Left lung (tissue), 4 donors: ENCODE measurements at regions not wholly inside any gene's neighbourhood (a gene's known extent, or its start where the extent isn't known, plus 50 kb on each side); places are given as distances from the start of the nearest gene placed in this dataset.

Source experiments
- ATAC-seq: fragments of 200-7000 bp; cut with Tn5 transposase; one replicate; pipeline ENCODE4 v1.9.1; 2020; ENCODE audit warnings: moderate library complexity
- DNase-seq, 4 donors: peaks; one replicate each; pipeline ENCODE4 v3.0.0-alpha.2; 2013 to 2020
- H3K27ac ChIP-seq, 2 donors: fragments of 200-600 bp; sonication (generic) in 1 of 2; one replicate each; pipeline versions ENCODE4 v1.5.0 to v1.8.0; 2020 to 2021
- H3K27me3 ChIP-seq, 2 donors: fragments of 200-600 bp; sonication (generic) in 1 of 2; one replicate each; pipeline versions ENCODE4 v1.5.0 to v1.8.0; 2020 to 2021
- H3K36me3 ChIP-seq, 2 donors: fragments of 200-600 bp; sonication (generic) in 1 of 2; one replicate each; pipeline versions ENCODE4 v1.5.0 to v1.8.0; 2020 to 2021
- H3K4me1 ChIP-seq, 2 donors: fragments of 200-600 bp; one replicate each; pipeline ENCODE4 v1.8.0; 2021
- H3K4me3 ChIP-seq, 2 donors: fragments of 200-600 bp; sonication (generic) in 1 of 2; one replicate each; pipeline versions ENCODE4 v1.5.0 to v1.8.0; 2020 to 2021; ENCODE audit warnings: mild to moderate bottlenecking in 1 of 2
- H3K9me3 ChIP-seq, 2 donors: fragments of 200-600 bp; sonication (generic) in 1 of 2; one replicate each; pipeline versions ENCODE4 v1.5.0 to v1.8.0; 2020 to 2021
- intact Hi-C, 2 donors: fragments of 100-400 bp; cut with DNase I; formaldehyde crosslinking; loops; one replicate each; pipeline versions ENCODE4 v1.11.2 to v1.14.2; 2022
- TF ChIP-seq, protein P1 (sequence below), 2 donors: fragments of 200-600 bp; sonication (generic) in 1 of 2; IDR thresholded peaks; one replicate each; pipeline versions ENCODE4 v1.5.0 to v1.8.0; 2021; ENCODE audit warnings: antibody characterized with exemption in 2 of 2
- donor health status: DM: no; HTN: yes; CAD: no.
- donor health status: DM: no; HTN: no; CAD: no.

DNA sequence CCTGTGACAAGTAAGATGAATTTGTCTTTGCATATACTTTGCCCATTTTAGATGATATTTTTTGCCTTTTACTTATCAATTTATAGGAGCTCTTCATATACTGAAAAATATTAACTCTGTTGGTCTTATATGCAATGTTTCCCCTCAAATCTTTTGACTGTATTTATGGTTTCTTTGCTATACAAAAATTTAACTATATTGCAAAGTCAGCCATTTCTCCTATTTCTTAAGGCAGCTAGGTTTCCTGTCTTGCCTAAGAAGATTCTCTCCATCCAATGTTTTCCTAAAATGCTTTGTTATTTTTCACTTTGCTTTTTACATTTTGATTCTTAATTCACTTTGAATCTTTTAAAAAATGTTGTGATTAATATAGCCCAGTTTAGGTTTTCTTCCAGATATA lies 273.1 kb downstream of the NSG2 start:
- Histone ChIP-seq H3K36me3 (no peaks in the 10 kb centered on the region), H3K27me3 (peaks cover 3 to 64% of the 10 kb centered on the region in 2 donors), H3K4me1 (no peaks in the 10 kb centered on the region), H3K4me3 (no peak overlapping the region), H3K27ac (no peak overlapping the region), H3K9me3 (no peaks in the 10 kb centered on the region)
- TF ChIP-seq, protein P1, sequence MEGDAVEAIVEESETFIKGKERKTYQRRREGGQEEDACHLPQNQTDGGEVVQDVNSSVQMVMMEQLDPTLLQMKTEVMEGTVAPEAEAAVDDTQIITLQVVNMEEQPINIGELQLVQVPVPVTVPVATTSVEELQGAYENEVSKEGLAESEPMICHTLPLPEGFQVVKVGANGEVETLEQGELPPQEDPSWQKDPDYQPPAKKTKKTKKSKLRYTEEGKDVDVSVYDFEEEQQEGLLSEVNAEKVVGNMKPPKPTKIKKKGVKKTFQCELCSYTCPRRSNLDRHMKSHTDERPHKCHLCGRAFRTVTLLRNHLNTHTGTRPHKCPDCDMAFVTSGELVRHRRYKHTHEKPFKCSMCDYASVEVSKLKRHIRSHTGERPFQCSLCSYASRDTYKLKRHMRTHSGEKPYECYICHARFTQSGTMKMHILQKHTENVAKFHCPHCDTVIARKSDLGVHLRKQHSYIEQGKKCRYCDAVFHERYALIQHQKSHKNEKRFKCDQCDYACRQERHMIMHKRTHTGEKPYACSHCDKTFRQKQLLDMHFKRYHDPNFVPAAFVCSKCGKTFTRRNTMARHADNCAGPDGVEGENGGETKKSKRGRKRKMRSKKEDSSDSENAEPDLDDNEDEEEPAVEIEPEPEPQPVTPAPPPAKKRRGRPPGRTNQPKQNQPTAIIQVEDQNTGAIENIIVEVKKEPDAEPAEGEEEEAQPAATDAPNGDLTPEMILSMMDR (IDR thresholded peaks at IDR 0.05) = no peak
- intact Hi-C loops = loop anchor here in 1 of 2 donors (5.0 kb wide), 1 partner anchor 281 kb away; no protein-coding TSS in a partner anchor
- ATAC-seq (no peak), DNase-seq (no peak)

DNA sequence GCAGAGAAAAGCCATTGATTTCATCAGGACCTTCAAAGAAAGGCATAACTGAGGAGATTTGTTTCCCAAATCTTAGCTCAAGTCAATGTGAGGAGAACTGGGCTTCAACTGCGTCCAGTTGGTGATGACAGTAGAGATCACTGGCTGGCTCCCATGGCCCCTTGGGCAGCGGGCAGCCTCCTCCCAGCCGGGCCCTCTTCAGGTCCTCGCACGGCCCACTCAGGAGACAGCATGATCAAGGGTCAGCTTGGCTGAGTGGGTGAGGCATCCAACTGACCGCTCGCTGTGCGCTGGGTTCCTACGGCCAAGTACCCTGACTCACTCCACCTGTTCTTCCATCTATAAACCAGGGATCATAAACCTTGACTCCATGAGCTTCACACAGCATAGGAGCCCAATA lies 274.0 kb downstream of the NSG2 start:
- Histone ChIP-seq H3K4me1 (no peaks in the 10 kb centered on the region), H3K27me3 (peaks cover 3 to 64% of the 10 kb centered on the region in 2 donors), H3K27ac (no peak overlapping the region), H3K4me3 (no peak overlapping the region), H3K9me3 (no peaks in the 10 kb centered on the region), H3K36me3 (no peaks in the 10 kb centered on the region)
- no peak for ATAC-seq
- intact Hi-C loops = loop anchor here in 1 of 2 donors (5.0 kb wide), 1 partner anchor 282 kb away; no protein-coding TSS in a partner anchor
- TF ChIP-seq, protein P1 (IDR thresholded peaks at IDR 0.05) = no peak
- DNase-seq = peak in 1 of 4 donors; percentile 39

DNA sequence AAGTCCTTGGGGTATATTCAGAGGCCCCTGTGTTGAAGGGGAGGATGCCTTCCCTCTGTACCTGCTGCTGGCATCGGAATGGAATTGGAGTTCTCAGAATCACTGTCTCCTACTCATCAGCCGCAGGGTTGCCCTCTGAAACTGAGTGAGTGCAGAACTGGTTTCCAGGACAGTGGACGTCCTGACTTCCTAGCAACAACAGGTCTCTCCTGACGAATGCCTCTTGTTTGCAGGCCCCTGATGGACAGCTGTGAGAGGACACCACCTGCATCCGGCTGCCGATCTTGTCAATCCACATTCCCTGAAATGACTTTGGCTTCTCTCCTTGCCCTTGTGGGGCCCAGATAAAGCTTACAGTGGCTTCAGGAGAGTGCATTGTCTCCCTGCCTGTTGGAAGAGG lies 274.5 kb downstream of the NSG2 start:
- no peaks in the 10 kb centered on the region for H3K36me3 ChIP-seq
- H3K4me1 ChIP-seq = no peaks in the 10 kb centered on the region
- no peak for DNase-seq
- no peak overlapping the region for H3K27ac ChIP-seq
- H3K4me3 ChIP-seq = no peak overlapping the region
- H3K9me3 ChIP-seq = no peaks in the 10 kb centered on the region
- TF ChIP-seq, protein P1 (IDR thresholded peaks at IDR 0.05) = no peak
- no peak for ATAC-seq
- intact Hi-C loops = no loop called here
- H3K27me3 ChIP-seq = peaks cover 3 to 64% of the 10 kb centered on the region in 2 donors

DNA sequence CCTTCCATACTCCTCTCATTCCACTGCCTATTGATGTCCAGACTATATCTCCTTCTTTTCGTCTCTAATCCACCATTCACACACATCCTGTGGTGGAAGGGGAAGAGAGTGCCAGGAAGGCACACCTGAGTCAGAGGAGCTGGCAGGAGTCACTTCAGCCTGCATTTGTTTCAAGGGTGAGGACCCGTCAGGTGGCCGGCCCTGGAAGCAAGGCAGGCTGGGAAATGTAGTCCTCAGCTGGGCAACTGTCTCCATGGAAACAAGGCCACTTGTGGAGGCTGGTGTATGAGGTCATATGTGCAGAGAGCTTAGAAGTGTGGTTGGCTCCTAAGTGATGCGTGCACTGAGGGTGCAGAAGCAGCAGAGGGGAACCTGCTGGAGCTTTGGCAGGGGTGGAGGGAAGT lies 278.4 kb downstream of the NSG2 start:
- Histone ChIP-seq H3K27ac (no peak overlapping the region), H3K9me3 (no peaks in the 10 kb centered on the region), H3K36me3 (no peaks in the 10 kb centered on the region), H3K4me3 (no peak overlapping the region), H3K4me1 (no peaks in the 10 kb centered on the region), H3K27me3 (peaks cover 3 to 72% of the 10 kb centered on the region in 2 donors)
- intact Hi-C loops = no loop called here
- TF ChIP-seq, protein P1 (IDR thresholded peaks at IDR 0.05) = no peak
- ATAC-seq = peak; percentile 72
- DNase-seq = peak in 1 of 4 donors; percentile 51

DNA sequence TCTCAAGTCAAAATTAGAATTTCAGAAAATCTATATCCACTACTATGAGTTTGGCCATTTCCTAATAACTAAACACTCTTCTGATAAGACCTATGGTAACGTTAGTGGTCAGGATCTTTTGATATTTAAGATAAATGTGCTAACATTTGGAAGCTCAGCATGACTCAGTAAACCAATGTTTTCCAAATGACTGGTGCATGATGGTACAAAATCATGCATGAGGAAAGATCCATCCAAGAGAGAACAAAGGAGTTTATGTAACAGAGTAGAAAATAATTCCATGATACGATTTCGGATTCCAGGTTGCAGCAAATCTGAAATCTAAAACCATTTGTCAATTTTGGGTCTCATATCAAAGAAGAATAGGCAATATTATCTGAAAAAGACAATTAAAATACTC lies 279.2 kb downstream of the NSG2 start:
- TF ChIP-seq, protein P1 (IDR thresholded peaks at IDR 0.05) = no peak
- no peak for ATAC-seq
- Histone ChIP-seq H3K27me3 (peaks cover 3 to 64% of the 10 kb centered on the region in 2 donors), H3K9me3 (no peaks in the 10 kb centered on the region), H3K4me3 (no peak overlapping the region), H3K27ac (no peak overlapping the region), H3K4me1 (no peaks in the 10 kb centered on the region), H3K36me3 (no peaks in the 10 kb centered on the region)
- no peak for DNase-seq
- intact Hi-C loops = no loop called here
